ENCODE measurements at regions not wholly inside any gene's neighbourhood (a gene's known extent, or its start where the extent isn't known, plus 50 kb on each side); places are given as distances from the start of the nearest gene placed in this dataset.

DNA sequence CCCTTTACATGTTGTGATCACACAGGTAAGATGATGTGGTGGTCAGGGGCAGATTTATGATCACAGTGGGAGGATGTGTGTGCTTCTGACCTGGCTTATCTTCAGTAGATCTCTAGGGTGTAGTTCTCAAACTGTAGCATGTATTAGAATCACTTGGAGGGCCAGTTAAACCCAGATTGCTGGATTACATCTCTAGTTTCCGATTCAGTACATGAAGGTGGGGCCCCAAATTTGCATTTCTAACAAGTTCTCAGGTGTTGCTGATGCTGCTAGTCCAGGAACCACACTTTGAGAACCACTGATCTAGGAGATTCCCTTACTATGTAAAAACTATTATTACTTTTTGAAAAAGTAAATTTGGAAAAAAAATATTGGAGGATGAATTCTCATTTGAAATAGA is 199.3 kb upstream of the GOLIM4 start:
- H3K27me3 ChIP-seq = no peaks in the 10 kb centered on the region
- no peak overlapping the region for H3K4me3 ChIP-seq
- no peak overlapping the region for H3K27ac ChIP-seq
- no peaks in the 10 kb centered on the region for H3K36me3 ChIP-seq (ENCODE audit: low read depth, missing control alignments)
- WGBS, 2 donors = 50 to 60% methylated on average over 1 of the region's 1 CpG
- H3K4me1 ChIP-seq = no peaks in the 10 kb centered on the region
- TF ChIP-seq POLR2A (IDR thresholded peaks at IDR 0.05) = no peak
- TF ChIP-seq, protein P1, sequence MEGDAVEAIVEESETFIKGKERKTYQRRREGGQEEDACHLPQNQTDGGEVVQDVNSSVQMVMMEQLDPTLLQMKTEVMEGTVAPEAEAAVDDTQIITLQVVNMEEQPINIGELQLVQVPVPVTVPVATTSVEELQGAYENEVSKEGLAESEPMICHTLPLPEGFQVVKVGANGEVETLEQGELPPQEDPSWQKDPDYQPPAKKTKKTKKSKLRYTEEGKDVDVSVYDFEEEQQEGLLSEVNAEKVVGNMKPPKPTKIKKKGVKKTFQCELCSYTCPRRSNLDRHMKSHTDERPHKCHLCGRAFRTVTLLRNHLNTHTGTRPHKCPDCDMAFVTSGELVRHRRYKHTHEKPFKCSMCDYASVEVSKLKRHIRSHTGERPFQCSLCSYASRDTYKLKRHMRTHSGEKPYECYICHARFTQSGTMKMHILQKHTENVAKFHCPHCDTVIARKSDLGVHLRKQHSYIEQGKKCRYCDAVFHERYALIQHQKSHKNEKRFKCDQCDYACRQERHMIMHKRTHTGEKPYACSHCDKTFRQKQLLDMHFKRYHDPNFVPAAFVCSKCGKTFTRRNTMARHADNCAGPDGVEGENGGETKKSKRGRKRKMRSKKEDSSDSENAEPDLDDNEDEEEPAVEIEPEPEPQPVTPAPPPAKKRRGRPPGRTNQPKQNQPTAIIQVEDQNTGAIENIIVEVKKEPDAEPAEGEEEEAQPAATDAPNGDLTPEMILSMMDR (IDR thresholded peaks at IDR 0.05) = no peak
- intact Hi-C loops (cut with DNase I; ENCODE audit: low total_unique reads) = no loop called here
- no peaks in the 10 kb centered on the region for H3K9me3 ChIP-seq
- no peak for DNase-seq

- Histone ChIP-seq H3K4me1 (no peaks in the 10 kb centered on the region), H3K36me3 (ENCODE audit: low read depth, missing control alignments) (no peaks in the 10 kb centered on the region), H3K27ac (no peak overlapping the region), H3K4me3 (no peak overlapping the region), H3K27me3 (no peaks in the 10 kb centered on the region), H3K9me3 (no peaks in the 10 kb centered on the region)
- intact Hi-C loops (cut with DNase I; ENCODE audit: low total_unique reads) = no loop called here
- TF ChIP-seq, protein P1 (IDR thresholded peaks at IDR 0.05) = no peak
- TF ChIP-seq POLR2A (IDR thresholded peaks at IDR 0.05) = no peak
- DNase-seq = no peak
These were observed 196.6 kb upstream of the GOLIM4 start for GRCh38 chr3:168292296-168292695.

DNA sequence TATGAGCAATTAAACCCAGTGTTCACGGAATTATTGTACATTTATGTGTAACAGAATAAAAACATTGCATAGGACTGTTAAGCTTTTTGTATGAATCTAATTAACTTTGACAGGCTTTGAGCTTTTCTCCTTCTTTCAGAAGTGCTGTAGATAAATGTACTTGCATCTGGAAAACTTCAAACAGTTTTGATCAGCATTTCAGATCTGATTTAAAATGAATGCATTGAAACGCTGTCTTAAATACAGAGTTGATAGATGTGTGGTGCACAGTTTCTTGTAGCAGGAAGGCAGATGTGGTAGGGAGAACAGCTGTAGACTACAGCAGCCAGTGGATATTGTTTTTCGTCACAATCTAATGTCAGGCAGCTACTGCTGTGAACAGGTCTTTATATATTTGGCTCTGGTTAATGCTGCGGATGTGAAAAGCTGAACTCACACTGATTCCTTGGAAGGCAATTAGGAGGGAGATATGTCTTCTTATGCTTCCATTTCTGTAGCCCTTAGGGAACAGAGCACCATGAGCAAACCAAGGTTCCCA is 193.8 kb upstream of the GOLIM4 start:
- WGBS, 2 donors = 45 to 55% methylated on average over 4 of the region's 4 CpGs
- no peak for DNase-seq
- no peak overlapping the region for H3K27ac ChIP-seq
- H3K4me3 ChIP-seq = no peak overlapping the region
- no peaks in the 10 kb centered on the region for H3K9me3 ChIP-seq
- no peaks in the 10 kb centered on the region for H3K27me3 ChIP-seq
- no peaks in the 10 kb centered on the region for H3K36me3 ChIP-seq (ENCODE audit: low read depth, missing control alignments)
- H3K4me1 ChIP-seq = no peaks in the 10 kb centered on the region
- intact Hi-C loops (cut with DNase I; ENCODE audit: low total_unique reads) = no loop called here
- TF ChIP-seq, protein P1 (IDR thresholded peaks at IDR 0.05) = no peak

DNA sequence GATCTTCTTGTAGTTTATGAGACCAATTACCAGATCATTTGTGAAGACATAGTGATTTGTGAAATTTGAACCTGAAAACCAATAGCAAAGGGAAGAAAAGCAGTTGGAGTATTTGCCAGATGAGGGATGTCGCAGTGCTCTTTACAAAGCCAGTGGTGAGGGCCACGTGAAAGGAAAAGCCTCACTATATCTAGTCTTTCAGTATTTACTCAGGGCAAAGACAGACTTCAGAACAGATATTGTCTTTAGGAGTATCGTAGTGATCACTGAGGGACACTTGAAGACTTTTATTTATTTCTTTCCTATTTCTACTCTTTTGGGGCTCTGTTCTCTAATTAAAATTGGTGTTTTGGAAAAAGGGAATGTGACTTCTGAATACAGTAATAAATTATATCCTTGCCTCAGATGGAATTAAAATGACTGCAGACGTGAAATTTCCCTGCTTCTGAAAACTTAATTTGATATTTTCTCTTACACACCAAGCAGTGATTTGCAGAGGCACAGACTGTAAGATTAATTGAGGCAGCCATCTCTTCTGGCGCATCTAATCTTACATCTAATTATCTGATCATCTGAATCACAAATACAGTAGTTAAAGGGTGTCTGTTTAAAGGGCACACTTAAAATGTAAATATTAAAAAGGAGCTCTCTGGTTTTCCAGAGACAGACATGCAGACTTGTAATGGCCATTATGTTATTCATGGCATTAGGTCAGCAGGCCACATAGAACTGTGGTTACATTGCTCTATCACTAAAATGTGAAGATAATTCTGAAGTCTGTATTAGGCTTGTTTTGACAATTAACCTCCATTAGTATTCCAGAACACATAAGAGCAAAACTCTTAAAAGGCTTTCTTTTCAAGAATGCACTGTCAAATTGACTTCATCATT is 193.0 kb upstream of the GOLIM4 start:
- no peak for DNase-seq
- no peak for TF ChIP-seq POLR2A (IDR thresholded peaks at IDR 0.05)
- TF ChIP-seq, protein P1 (IDR thresholded peaks at IDR 0.05) = no peak
- WGBS, 2 donors = 73 to 79% methylated on average over 5 of the region's 5 CpGs
- Histone ChIP-seq H3K27ac (no peak overlapping the region), H3K36me3 (ENCODE audit: low read depth, missing control alignments) (no peaks in the 10 kb centered on the region), H3K4me3 (no peak overlapping the region), H3K27me3 (no peaks in the 10 kb centered on the region), H3K4me1 (no peaks in the 10 kb centered on the region), H3K9me3 (no peaks in the 10 kb centered on the region)
- intact Hi-C loops (cut with DNase I; ENCODE audit: low total_unique reads) = no loop called here

GRCh38 chr3:168285506-168285905 is 189.8 kb upstream of the GOLIM4 start:
- 85 to 94% methylated on average over 2 of the region's 2 CpGs for WGBS, 2 donors
- Histone ChIP-seq H3K4me3 (no peak overlapping the region), H3K27me3 (no peaks in the 10 kb centered on the region), H3K9me3 (no peaks in the 10 kb centered on the region), H3K36me3 (ENCODE audit: low read depth, missing control alignments) (no peaks in the 10 kb centered on the region), H3K27ac (no peak overlapping the region), H3K4me1 (no peaks in the 10 kb centered on the region)
- no peak for DNase-seq
- intact Hi-C loops (cut with DNase I; ENCODE audit: low total_unique reads) = no loop called here
- no peak for TF ChIP-seq POLR2A (IDR thresholded peaks at IDR 0.05)
- TF ChIP-seq, protein P1 (IDR thresholded peaks at IDR 0.05) = no peak

Measured in testis (tissue), 2 donors.